Epidermal melanocyte (primary cell): ENCODE measurements at regions not wholly inside any gene's neighbourhood (a gene's known extent, or its start where the extent isn't known, plus 50 kb on each side); places are given as distances from the start of the nearest gene placed in this dataset.
"Not testable (repeated sequence)": the region's sequence is repeated elsewhere in the genome, so short reads cannot be mapped to it uniquely, and the experiment has no call there.

Source experiments
- DNase-seq: peaks from one replicate; pipeline ENCODE4 v3.0.0; 2011; ENCODE audit warnings: low spot score; ENCODE audit not compliant: insufficient read length

DNA sequence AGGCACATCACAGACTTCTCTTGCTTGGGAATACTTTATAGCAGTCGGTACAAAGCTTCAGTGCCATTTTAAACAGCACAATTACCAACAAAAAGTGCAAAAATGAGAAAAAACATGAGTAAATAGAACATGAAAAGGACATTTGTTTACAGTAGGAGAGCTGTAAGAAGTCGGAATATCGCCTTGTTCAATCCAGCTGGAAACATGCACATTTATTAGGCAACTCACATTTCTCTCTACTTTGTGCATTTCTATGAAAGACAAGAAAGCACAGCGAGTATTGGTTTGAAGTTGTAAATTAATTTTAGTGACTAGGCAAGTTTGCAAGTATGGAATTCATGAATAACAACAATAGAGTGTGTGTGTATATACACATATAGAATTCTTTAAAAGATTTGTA, 484.7 kb downstream of the DACH1 start:
- DNase-seq = no peak

DNA sequence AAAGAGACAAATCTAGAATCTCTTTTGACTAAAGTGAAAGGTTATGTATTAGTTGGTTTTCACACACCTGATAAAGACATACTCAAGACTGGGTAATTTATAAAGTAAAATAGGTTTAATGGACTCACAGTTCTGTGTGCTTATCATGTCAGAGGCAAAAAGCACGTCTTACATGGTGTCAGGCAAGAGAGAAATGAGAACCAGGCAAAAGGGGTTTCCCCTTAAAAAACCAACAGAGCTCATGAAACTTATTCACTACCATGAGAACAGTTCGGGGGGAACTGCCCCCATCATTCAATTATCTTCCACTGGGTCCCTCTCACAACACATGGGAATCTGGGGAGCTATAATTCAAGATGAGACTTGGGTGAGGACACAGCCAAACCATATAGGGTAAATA, 486.8 kb downstream of the DACH1 start:
- no peak for DNase-seq

DNA sequence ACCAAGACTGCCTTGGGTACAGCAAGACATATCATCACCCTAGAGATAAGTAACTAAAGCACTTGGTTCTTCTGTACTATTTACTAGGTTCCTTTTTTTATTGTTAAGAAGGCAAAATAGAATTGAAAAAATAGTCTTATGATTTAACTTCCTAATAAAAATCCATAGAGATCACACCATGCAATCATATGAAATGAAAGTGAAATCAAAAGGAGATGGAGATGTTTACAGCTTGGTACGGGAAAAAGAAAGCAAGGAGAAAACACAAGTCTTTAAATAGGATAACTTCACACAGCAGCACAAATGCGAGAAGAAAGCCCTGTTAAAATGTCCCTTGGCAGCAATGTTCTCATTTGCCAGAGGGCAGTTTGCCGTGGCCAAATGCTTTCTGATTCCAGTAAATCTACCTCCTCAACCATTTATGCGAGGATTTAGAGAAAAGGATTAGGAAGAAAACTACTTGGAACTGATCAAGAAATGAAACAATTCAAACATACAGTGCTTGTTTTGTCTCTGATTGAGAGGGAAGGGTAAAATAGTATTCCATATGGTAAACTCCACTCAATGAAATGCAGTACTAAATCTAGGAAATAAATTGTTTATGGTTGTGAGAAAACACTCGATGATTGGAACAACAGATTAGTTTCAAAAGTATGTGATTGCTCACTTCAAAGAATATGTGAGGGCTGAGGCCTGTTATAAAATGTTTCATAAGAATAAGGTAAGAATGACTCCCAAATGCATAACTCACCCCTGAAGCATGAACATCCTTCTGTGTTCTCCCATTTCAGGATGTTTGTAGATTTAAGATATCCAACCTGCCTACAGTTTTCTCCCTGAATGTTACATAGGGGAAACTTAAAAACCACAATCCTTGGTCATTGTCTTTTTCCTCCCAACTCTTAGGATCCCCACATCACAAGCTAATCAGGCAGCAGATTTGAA, 487.8 kb downstream of the DACH1 start:
- DNase-seq = no peak

DNA sequence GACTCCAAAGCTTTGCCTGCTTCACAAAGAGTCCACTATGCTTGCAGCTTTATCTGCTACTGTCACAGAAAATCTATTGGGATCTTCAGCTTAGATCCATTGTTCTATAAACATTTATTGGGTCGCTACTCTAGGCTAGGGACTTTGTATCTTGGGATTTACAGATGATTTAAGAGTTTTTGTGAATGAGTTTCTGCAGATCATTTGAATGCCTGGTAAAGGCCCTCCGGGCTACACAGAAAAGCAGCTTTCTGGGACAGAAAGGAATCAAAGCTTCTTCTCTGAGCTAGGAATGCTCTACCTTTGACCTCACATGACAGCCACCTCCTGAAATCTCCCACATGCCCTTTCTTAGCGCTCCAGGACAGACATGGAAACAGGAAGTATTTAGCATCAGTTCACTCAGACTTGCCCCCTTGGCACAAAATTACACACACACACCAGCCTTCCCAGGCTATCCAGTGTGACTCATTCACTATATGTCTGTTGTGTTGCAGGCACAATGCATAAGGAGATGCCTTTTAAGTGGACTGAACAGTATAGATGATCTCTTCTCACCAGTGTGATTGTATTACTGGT, 492.4 kb downstream of the DACH1 start:
- DNase-seq = no peak

DNA sequence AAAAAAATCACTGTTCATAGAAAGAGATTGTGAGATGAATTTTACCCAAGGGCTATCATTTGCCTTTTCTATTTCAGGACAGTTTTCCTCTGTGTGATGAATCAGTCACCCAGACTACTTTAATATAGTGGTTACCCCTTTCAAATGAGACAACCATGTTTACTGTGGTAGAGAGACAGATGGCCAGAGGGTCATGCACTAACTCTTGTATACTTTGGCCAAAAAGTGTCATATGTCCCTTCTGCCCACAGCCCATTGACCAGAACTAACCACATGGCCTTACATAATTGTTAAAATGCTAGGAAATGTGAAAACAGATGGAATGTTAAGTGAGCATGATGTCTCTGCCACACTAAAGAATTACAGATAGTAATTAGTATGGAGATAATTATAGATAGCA, 498.7 kb downstream of the DACH1 start:
- DNase-seq = peak; percentile 23

DNA sequence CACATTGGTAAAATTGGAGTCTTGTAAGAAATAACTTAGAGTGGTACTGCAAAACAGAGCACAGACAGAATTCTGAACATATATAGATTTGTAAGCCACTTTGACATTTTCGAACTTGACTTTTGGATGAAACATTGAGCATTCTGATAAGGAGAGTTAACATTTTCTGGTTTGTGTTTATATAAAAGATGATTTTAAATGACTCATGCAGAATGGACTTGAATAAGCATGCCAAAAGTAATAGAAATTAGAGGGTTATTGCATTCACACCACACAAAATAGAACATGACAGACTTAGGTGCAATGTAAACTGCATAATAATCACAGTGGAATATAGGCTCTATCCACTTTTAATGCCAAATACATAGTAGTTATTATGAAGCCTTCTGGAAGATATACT, 507.0 kb downstream of the DACH1 start:
- no peak for DNase-seq

DNA sequence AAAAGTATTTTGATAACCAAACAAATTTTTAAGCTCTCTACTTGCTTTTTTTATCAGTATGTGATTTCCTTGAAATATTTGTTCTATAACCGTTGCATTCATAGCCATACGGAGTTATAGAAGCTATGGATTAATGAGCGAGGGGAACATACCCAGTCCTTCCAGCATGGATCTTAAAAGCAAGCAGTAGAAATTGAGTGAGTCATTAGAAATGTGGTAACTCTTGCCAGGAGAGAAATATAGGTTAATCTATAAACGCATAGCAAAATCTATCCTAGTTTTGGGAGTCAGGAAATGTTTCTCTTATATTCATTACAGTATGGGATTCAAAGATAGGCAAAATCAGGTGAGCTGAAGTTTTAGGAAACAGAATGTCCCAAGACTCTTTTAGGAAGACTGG, 507.4 kb downstream of the DACH1 start:
- no peak for DNase-seq

DNA sequence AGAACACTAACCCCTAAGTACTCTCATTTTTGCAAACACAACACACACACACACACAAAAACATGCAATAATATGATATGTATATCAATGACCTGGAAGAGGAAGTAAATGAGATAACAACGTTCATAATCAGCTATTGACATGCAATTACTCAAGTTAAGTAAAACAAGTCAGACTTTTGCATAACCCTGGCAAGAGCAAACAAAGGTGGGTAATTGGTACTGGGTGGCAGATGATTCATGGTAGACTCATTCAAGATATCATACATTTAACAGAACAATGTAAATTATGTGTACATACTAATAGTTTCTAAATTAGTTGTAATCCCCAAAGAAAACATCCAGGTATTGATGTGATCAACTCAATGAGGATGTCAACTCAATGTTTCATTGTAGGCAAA, 508.8 kb downstream of the DACH1 start:
- no peak for DNase-seq

DNA sequence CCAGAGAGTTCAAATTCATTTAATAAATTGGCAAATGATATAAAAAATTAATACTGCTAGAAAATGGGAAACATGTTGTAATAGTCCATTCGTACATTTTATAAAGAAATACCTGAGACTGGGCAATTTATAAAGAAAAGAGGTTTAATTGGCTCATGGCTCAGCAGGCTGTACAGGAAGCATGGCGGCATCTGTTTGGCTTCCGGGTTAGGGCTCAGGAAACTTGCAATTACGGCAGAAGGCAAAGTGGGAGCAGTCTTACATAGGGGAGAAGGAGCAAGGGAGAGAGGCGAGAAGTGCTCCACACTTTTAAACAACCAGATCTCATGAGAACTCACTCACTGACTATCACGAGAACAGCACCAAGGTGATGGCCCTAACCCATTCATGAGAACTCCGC, 512.0 kb downstream of the DACH1 start:
- no peak for DNase-seq

DNA sequence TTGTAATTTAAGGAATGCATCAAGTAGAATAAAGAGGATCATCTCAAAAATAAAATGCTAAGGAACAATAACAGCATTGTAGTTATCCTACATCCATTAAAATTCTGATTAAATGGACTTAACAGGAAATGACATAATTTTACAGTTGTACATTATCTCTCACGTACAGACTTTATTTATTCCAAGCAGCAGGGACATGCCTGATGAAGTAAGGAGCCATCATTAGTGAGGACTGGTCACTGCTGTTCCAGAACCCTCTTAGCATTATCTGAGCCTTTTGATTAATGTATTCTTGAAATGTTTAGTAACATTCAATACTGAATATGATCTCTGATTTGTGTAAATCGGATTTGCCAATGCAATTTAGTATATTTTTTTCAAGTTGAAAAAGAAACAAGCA, 516.1 kb downstream of the DACH1 start:
- no peak for DNase-seq

DNA sequence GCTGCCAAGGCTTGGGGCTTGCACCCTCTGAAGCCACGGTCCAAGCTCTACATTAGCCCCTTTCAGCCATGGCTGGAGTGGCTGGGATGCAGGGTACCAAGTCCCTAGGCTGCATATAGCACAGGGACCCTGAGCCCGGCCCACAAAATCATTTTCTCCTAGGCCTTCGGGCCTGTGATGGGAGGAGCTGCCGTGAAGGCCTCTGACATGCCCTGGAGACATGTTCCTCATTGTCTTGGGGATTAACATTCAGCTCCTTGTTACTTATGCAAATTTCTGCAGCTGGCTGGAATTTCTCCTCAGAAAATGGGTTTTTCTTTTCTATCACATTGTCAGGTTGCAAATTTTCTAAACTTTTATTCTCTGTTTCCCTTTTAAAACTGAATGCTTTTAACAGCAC, 521.1 kb downstream of the DACH1 start:
- DNase-seq = not testable (repeated sequence)

DNA sequence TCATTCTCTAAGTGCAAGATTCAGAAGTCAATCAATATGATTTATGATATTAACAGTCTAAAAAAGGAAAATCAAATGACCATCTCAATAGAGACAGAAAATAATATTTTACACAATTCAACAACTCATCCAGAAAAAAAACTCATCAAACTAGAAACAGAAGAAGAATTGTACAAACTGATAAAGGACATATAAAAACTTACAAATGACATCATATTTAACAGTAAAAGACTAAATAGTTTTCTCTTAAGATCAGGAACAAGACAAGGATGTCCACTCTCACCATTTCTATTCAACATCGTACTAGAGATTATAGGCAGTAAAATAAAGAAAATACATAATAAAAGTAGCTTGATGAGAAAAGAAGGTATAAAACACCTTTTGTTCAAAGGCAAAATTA, 527.3 kb downstream of the DACH1 start:
- DNase-seq = no peak

DNA sequence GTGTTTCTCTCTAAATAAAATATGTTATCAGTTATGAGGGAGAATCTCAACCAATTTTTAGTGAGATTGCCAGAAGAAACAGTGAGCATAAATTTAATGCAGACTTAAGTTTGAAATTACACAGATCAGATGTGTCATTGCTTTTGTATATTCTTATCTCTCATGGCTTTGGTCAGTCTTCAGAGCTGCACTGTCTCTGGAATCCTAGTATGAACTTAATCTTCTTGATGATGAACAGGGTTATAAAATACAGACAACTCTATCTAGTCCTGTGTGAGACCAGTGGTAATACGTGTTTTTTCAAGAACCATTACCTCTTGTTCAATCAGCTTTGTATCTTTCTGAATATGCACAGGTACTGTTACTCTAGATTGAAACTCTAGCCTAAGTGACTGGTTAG, 528.0 kb downstream of the DACH1 start:
- no peak for DNase-seq

DNA sequence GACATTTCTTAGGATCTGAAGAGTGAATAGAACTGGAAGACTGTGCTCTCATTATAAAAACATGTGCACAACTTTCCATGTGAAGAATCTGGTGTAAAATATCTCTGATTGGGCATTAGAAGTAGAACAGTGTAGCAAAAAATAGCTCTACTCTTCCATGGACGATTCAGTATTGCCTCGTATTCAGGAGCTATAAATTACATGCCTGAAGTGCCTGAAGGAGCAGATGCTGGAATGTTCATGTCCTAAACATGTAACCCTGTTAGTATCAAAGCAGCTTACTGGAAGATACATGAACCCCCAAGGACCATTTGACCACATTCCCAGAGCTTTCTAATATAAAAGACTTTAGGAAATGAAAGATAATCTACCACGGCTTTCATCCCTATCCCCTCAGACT, 528.9 kb downstream of the DACH1 start:
- DNase-seq = no peak

DNA sequence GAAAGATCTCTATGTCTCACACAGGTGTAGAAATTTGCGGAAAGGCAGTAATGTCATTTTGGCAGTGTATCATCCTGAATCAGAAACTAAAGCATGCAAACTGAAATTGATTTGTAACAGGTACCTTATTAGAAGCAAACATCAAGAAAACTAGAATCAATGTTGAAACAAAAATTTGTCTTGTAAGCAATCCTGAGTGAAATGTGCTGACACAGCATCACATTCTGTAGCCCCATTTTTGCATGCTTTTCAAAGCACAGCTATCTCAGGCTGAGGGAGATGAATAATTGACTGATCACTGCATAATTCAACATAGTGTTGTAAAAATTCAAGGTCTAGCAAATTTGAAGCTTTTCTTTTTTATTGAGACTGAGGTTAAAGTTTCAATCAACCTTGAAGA, 539.7 kb downstream of the DACH1 start:
- DNase-seq = no peak

DNA sequence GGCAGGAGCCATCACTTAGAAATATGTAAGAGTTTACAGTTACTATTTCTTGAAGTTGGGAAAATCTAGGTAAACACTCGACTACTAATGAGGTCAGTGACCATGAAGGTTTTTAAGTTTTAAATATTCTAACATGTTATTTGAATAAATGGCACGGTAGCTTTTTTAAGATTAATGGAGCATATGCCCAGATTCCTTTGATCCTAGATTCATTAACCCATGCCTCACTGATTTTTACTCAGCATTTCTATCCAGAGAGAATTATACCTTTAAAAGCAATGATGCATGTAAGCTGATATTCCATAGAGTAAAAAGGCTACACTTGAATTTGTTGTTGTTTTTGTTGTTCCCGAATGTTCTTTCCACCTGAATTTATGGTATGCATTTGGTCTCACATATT, 541.4 kb downstream of the DACH1 start:
- no peak for DNase-seq

DNA sequence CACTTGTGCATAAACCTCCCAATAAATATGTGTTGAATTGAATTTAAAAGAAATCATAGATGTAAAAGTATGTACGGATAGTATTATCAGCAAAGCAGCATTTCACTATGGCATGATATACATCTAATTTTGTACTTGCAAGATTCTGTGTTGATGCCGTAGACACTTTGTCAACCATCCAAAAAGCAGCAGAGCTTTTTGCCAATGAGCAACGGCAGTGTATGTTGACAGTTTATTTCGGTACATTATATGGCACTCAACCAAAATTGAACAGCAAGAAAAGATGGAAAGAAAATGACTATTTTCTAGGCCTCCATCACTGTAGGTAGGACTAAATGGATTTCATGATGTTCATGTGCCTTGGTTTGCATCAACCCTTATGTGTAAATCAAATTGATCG, 543.7 kb downstream of the DACH1 start:
- no peak for DNase-seq

DNA sequence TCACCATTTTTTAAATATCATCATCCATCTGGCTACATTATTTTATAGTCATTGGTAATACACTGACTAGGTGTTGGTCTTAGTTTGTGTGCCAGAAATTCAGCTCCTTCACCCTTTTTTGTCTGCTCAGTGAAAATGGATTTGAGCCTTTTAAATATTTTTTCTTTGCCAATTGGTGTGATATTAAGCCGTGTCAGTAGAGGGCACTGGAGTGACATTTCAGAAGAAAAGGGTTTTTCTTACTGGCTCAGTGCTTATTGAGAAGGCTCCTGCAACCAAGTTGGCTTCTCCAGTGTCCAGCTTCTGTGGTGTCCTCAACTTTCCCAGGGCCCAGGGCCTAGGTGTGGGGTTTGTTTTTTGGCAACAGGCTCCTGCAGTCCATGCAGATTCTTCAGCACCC, 546.6 kb downstream of the DACH1 start:
- no peak for DNase-seq

DNA sequence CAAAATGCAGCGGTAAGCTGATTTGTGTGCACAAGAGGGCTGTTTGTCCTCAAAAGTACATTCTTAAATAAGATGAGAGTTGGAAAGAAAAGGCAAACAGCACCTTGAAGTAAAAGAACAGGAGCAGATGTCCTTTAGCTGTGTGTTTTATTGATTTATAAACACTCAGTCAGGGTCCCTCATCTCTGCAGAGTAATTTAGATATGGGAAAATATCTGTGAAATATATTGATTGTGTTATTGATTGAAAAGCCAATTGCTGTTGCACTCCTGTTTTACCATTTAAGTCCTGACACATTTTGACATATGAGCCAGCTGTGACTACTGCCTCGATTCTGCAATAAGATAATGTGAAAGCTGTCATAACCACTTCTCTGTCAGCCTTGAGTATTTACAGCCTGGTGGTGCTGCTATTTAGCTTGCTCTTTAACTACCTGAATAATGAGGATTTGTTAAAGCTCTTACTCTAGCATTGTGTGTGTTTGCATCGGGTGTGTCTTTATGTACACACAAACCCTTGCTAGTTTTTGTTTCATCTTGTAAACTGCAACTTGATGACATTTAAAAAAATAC, 550.1 kb downstream of the DACH1 start:
- DNase-seq = no peak

DNA sequence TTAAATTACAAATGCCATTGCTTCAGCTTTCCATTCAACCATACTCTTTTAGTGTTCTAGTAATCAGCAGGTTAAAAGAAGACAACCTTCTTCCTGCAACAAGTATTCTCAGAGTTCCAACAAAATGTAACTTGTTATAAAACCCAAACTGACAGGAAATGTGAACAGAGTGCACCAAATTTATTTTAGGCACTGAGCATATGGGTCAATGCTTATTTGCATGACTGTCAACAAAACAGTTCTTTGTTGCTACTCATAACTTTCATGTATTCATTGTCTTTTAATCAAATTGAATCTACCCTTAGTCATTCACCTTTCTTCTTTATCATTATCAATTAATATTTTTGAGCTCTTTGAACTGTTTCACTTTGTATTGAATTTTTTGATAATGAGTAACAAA, 554.1 kb downstream of the DACH1 start:
- no peak for DNase-seq

DNA sequence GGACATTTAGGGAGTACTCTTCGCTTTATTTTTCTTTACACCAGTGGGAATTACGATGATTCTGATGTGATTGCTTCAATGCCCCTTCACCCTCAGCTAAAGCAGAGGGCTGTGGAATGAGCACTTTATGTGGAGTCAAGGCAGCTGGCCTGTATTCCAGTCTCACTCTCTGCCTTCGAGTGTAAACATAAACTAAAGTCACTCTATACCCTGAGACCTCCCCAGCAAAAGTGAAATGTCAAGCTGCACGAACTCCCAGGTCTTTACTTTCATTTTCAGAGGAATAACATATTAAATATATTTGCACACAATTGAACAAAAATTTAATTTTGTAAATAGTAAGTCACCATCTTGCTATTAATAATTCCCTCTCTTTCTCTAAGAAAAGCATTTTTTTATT, 557.1 kb downstream of the DACH1 start:
- DNase-seq = no peak

DNA sequence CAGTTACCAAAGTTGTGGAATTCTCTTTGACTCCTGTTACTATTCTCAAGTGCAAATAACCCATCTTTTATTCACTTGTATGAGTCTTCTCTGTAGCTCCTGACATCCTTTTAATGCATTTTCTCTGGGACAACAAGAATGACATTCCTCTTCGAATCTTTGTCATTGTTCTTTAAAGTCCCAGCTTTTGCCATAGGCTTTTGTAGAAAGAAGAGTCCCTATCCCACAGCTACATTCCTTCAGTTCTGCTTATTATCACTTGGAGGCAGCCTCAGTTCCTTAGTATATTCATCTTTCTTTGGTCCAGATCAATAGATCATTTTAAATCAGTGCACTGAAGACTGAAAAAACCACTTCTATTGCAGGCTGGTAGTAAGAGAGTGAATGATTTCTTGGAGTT, 560.2 kb downstream of the DACH1 start:
- no peak for DNase-seq

DNA sequence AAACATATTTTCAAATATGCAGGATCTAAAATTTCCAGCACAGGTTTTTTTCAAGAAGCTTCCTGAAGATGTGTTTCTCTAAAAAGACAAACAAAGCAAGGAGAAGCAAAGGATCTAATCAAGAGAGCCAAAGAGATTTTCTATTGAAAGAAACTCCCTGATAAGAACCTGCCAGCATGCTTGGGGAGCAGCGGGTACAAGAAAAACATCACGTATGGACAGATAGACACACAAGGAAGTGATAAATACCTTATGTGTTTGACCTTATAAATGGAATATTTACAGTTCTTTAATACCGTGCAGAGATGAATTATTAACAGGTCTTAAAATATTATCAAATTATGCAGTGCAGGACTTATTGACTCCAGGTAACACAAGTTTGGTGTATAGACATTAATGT, 562.1 kb downstream of the DACH1 start:
- DNase-seq = no peak
